SK-N-SH (cell line): ENCODE measurements at regions not wholly inside any gene's neighbourhood (a gene's known extent, or its start where the extent isn't known, plus 50 kb on each side); places are given as distances from the start of the nearest gene placed in this dataset.

Experiments used
- CTCF ChIA-PET: fragments of 300-600, 350-600 bp; formaldehyde crosslinking; extraction: SDS; loops from one replicate; lab custom pipeline; 2021; lab: Yijun Ruan, JAX
- POLR2A ChIA-PET: fragments of 350-600 bp; sonication (Branson Sonifier 250); formaldehyde crosslinking; extraction: SDS; loops from one replicate; lab custom pipeline; 2020; ENCODE audit warnings: antibody characterized with exemption, inconsistent platforms; lab: Yijun Ruan, JAX
- DNase-seq: peaks from one replicate; pipeline ENCODE4 v3.0.0; 2012
- H2AFZ ChIP-seq: fragments of 200-600 bp; sonication (generic); 2 replicates; pipeline ENCODE4 v1.8.1; 2016; ENCODE audit warnings: antibody characterized with exemption, mild to moderate bottlenecking, low read depth
- H3F3A ChIP-seq: fragments of 200-600 bp; sonication (generic); replicated peaks from 2 replicates; pipeline ENCODE3; 2016; ENCODE audit warnings: antibody characterized with exemption, mild to moderate bottlenecking; ENCODE audit not compliant: insufficient read depth
- H3K27ac ChIP-seq, 2 experiments: fragments of 200-500 bp in 1 of 2; fragments of 200-600 bp in 1 of 2; sonication (Bioruptor generic) in 1 of 2; sonication (generic), shearing (Covaris generic) in 1 of 2; 2 replicates each; pipeline versions ENCODE4 v1.5.1 to v1.6.1; 2014 to 2016; ENCODE audit warnings: low read depth in 2 of 2, inconsistent platforms in 1 of 2, low read length in 1 of 2, mild to moderate bottlenecking in 1 of 2, mixed read lengths in 1 of 2
- H3K27me3 ChIP-seq: fragments of 200-600 bp; sonication (generic), shearing (Covaris generic); 2 replicates; pipeline ENCODE4 v1.6.1; 2016; ENCODE audit warnings: mixed run types; ENCODE audit not compliant: insufficient read depth
- H3K36me3 ChIP-seq, 2 experiments: fragments of 200-500 bp in 1 of 2; fragments of 200-600 bp in 1 of 2; sonication (Bioruptor generic) in 1 of 2; sonication (generic) in 1 of 2; replicated peaks in 1 of 2; 2 replicates each; pipeline versions ENCODE3 to v1.5.1; 2014 to 2016; ENCODE audit warnings: low read length in 1 of 2, mild to moderate bottlenecking in 1 of 2; ENCODE audit not compliant: insufficient read depth in 2 of 2, control insufficient read depth in 1 of 2
- H3K4me1 ChIP-seq, 2 experiments: fragments of 200-500 bp in 1 of 2; fragments of 200-600 bp in 1 of 2; sonication (Bioruptor generic) in 1 of 2; sonication (generic), shearing (Covaris generic) in 1 of 2; 2 replicates each; pipeline versions ENCODE4 v1.5.1 to v1.6.1; 2014 to 2016; ENCODE audit warnings: low read depth in 1 of 2, low read length in 1 of 2, mixed run types in 1 of 2; ENCODE audit not compliant: insufficient read depth in 2 of 2, control insufficient read depth in 1 of 2
- H3K4me2 ChIP-seq: fragments of 200-600 bp; sonication (generic), shearing (Covaris generic); 2 replicates; pipeline ENCODE4 v1.6.1; 2017; ENCODE audit warnings: mixed run types
- H3K4me3 ChIP-seq, 2 experiments: fragments of 200-500 bp in 1 of 2; fragments of 200-600 bp in 1 of 2; sonication (Bioruptor generic) in 1 of 2; sonication (generic), shearing (Covaris generic) in 1 of 2; 2 replicates each; pipeline versions ENCODE4 v1.5.1 to v1.8.1; 2014 to 2016; ENCODE audit warnings: low read depth in 2 of 2, inconsistent platforms in 1 of 2, low read length in 1 of 2, mild to moderate bottlenecking in 1 of 2, mixed read lengths in 1 of 2, moderate library complexity in 1 of 2
- H3K79me2 ChIP-seq: fragments of 200-600 bp; sonication (generic); 2 replicates; pipeline ENCODE4 v1.8.1; 2017; ENCODE audit warnings: mild to moderate bottlenecking; ENCODE audit not compliant: insufficient read depth
- H3K9ac ChIP-seq: fragments of 200-600 bp; sonication (generic); 2 replicates; pipeline ENCODE4 v1.6.1; 2017; ENCODE audit warnings: mixed run types
- H3K9me2 ChIP-seq: fragments of 200-600 bp; sonication (generic); 2 replicates; pipeline ENCODE4 v1.6.1; 2017; ENCODE audit warnings: mixed run types
- H3K9me3 ChIP-seq: fragments of 200-600 bp; sonication (generic); 2 replicates; pipeline ENCODE4 v1.6.1; 2017; ENCODE audit warnings: mixed run types, mild to moderate bottlenecking, moderate library complexity
- H4K20me1 ChIP-seq: fragments of 200-600 bp; sonication (generic); 2 replicates; pipeline ENCODE4 v1.6.1; 2017; ENCODE audit warnings: mild to moderate bottlenecking, mixed run types; ENCODE audit not compliant: insufficient read depth
- EZH2phosphoT487 ChIP-seq: fragments of 200-600 bp; sonication (generic); IDR thresholded peaks from 2 replicates; pipeline ENCODE4 v1.6.1; 2017; ENCODE audit warnings: low read depth, mixed run types, mild to moderate bottlenecking, antibody characterized with exemption, moderate library complexity, borderline replicate concordance
- FOSL2 ChIP-seq: IDR thresholded peaks from 2 replicates; pipeline ENCODE4 v1.4.0; 2012; ENCODE audit warnings: low read depth, mild to moderate bottlenecking, moderate library complexity, borderline replicate concordance
- FOXM1 ChIP-seq: IDR thresholded peaks from 2 replicates; pipeline ENCODE4 v1.4.0; 2012; ENCODE audit warnings: low read depth, mild to moderate bottlenecking
- GATA2 ChIP-seq: sonication (generic); formaldehyde crosslinking; IDR thresholded peaks from 2 replicates; pipeline ENCODE4 v1.5.0; 2020; ENCODE audit warnings: mild to moderate bottlenecking, missing genetic modification reagents
- NRF1 ChIP-seq: IDR thresholded peaks from 2 replicates; pipeline ENCODE4 v1.6.1; 2012; ENCODE audit warnings: low read depth, mild to moderate bottlenecking, low read length
- RAD21 ChIP-seq: IDR thresholded peaks from 2 replicates; pipeline ENCODE4 v1.6.1; 2012; ENCODE audit warnings: mild to moderate bottlenecking, low read length
- RXRA ChIP-seq: IDR thresholded peaks from 2 replicates; pipeline ENCODE4 v1.4.0; 2012; ENCODE audit warnings: low read depth, mild to moderate bottlenecking, borderline replicate concordance
- SMC3 ChIP-seq: IDR thresholded peaks from 2 replicates; pipeline ENCODE4 v1.6.1; 2012; ENCODE audit warnings: low read depth, low read length, improper control_type of control experiment
- TCF12 ChIP-seq: IDR thresholded peaks from 2 replicates; pipeline ENCODE4 v1.4.0; 2012
- YY1 ChIP-seq: IDR thresholded peaks from 2 replicates; pipeline ENCODE4 v1.4.0; 2012; ENCODE audit warnings: low read depth, mild to moderate bottlenecking
- WGBS: methylation state at CpG from one replicate; pipeline ENCODE4 v1.1.6; 2017; ENCODE audit warnings: low lambda C conversion rate; 5-methylcytosine and 5-hydroxymethylcytosine counted together
- TF ChIP-seq, protein P1 (sequence below): fragments of 150-350 bp; IDR thresholded peaks from 2 replicates; pipeline ENCODE4 v1.6.1; 2017; ENCODE audit warnings: antibody characterized with exemption, low read length, low read depth, borderline replicate concordance
- TF ChIP-seq, protein P2 (sequence below): fragments of 200-600 bp; sonication (generic); IDR thresholded peaks from 2 replicates; pipeline ENCODE4 v1.6.1; 2017; ENCODE audit warnings: antibody characterized with exemption, mild to moderate bottlenecking, moderate library complexity
- TF ChIP-seq, protein P3 (sequence below): IDR thresholded peaks from 2 replicates; pipeline ENCODE4 v1.4.0; 2012; ENCODE audit warnings: low read depth, borderline replicate concordance
- TF ChIP-seq, protein P4 (sequence below): IDR thresholded peaks from 2 replicates; pipeline ENCODE4; 2012

DNA sequence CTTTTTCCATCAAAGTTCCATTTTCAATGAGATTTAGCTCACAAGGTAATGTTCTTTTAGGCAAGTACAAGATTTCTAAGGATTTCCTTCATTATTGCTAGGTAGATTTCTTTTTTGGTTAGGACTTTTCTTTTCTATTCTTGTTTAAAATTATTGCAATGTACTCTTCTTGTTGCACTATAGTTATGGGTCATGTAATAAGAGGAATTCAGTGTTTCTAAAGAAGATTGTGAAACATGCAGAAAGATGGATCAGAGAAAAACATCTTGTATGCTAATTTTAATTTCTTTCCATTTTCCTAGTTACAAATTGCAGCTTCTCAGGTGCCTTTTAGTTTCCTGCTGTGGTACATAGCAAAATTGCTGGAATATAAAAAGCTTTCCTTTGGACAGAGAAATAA, 56.1 kb downstream of the BTG1 start:
- H4K20me1 ChIP-seq = no peaks in the 10 kb centered on the region
- ChIA-PET POLR2A (no interaction called here), CTCF (interaction anchor here (1.6 kb wide), 1 partner anchor 54 kb away, joined by 4 read pairs; no protein-coding TSS in a partner anchor)
- H3K27me3 ChIP-seq = no peaks in the 10 kb centered on the region
- no peaks in the 10 kb centered on the region for H3K79me2 ChIP-seq
- H3K4me1 ChIP-seq = peaks cover 0 to 9% of the 10 kb centered on the region in 2 experiments; a peak in 1 of 4 replicates
- no peaks in the 10 kb centered on the region for H3K9me3 ChIP-seq
- peak overlapping the region; percentile 38; the same call in 1 of the 2 replicates for H2AFZ ChIP-seq
- no peak for DNase-seq
- no peak overlapping the region for H3K27ac ChIP-seq
- no peak overlapping the region for H3K4me3 ChIP-seq
- H3K4me2 ChIP-seq = no peak overlapping the region
- TF ChIP-seq TCF12 (no peak), SMC3 (no peak), GATA2 (no peak), FOXM1 (no peak), FOSL2 (no peak), RXRA (no peak), RAD21 (no peak)
- TF ChIP-seq, protein P1, sequence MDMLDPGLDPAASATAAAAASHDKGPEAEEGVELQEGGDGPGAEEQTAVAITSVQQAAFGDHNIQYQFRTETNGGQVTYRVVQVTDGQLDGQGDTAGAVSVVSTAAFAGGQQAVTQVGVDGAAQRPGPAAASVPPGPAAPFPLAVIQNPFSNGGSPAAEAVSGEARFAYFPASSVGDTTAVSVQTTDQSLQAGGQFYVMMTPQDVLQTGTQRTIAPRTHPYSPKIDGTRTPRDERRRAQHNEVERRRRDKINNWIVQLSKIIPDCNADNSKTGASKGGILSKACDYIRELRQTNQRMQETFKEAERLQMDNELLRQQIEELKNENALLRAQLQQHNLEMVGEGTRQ = no peak
- TF ChIP-seq, protein P2, sequence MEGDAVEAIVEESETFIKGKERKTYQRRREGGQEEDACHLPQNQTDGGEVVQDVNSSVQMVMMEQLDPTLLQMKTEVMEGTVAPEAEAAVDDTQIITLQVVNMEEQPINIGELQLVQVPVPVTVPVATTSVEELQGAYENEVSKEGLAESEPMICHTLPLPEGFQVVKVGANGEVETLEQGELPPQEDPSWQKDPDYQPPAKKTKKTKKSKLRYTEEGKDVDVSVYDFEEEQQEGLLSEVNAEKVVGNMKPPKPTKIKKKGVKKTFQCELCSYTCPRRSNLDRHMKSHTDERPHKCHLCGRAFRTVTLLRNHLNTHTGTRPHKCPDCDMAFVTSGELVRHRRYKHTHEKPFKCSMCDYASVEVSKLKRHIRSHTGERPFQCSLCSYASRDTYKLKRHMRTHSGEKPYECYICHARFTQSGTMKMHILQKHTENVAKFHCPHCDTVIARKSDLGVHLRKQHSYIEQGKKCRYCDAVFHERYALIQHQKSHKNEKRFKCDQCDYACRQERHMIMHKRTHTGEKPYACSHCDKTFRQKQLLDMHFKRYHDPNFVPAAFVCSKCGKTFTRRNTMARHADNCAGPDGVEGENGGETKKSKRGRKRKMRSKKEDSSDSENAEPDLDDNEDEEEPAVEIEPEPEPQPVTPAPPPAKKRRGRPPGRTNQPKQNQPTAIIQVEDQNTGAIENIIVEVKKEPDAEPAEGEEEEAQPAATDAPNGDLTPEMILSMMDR = no peak
- TF ChIP-seq, protein P3, sequence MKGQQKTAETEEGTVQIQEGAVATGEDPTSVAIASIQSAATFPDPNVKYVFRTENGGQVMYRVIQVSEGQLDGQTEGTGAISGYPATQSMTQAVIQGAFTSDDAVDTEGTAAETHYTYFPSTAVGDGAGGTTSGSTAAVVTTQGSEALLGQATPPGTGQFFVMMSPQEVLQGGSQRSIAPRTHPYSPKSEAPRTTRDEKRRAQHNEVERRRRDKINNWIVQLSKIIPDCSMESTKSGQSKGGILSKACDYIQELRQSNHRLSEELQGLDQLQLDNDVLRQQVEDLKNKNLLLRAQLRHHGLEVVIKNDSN = no peak
- TF ChIP-seq, protein P4, sequence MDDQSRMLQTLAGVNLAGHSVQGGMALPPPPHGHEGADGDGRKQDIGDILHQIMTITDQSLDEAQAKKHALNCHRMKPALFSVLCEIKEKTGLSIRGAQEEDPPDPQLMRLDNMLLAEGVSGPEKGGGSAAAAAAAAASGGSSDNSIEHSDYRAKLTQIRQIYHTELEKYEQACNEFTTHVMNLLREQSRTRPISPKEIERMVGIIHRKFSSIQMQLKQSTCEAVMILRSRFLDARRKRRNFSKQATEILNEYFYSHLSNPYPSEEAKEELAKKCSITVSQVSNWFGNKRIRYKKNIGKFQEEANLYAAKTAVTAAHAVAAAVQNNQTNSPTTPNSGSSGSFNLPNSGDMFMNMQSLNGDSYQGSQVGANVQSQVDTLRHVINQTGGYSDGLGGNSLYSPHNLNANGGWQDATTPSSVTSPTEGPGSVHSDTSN = no peak
- H3K9ac ChIP-seq = no peak overlapping the region
- peaks cover 3% of the 10 kb centered on the region for H3F3A ChIP-seq
- no peaks in the 10 kb centered on the region for H3K9me2 ChIP-seq
- H3K36me3 ChIP-seq = no peaks in the 10 kb centered on the region

DNA sequence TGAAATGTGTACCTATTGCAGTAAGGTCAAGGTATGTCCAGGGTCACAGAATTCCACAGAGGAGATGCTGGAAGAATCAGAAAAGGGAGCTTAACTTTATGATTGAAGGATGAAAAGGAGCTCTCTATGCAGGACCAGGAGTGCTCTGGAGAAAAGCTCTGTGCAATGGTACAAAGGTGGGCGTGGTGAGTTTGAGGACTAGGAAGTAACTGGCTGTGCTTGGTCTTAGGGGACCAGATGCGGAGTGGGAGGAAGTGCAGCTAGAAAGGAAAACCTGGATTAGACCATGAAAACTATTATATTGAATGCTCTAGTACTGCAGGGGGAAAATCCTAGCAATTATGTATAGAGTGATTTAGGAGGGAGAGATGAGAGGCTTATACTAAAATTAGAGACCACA, 56.8 kb downstream of the BTG1 start:
- Histone ChIP-seq H3K27me3 (no peaks in the 10 kb centered on the region), H3K79me2 (no peaks in the 10 kb centered on the region), H3K9me3 (no peaks in the 10 kb centered on the region), H3K9ac (no peak overlapping the region), H2AFZ (no peak overlapping the region; the same call in 1 of the 2 replicates), H3K27ac (no peak overlapping the region), H3K4me1 (0 out of 4 replicates have a peak, but pooled peaks cover 0 to 9% of the 10 kb centered on the region in 2 experiments), H4K20me1 (no peaks in the 10 kb centered on the region), H3K4me3 (no peak overlapping the region), H3K9me2 (no peaks in the 10 kb centered on the region), H3K4me2 (no peak overlapping the region), H3K36me3 (no peaks in the 10 kb centered on the region), H3F3A (no peaks in the 10 kb centered on the region)
- 100% methylated on average over 2 of the region's 2 CpGs for WGBS
- DNase-seq = no peak
- ChIA-PET CTCF (interaction anchor here (1.6 kb wide), 1 partner anchor 55 kb away, joined by 4 read pairs; no protein-coding TSS in a partner anchor), POLR2A (interaction anchor here (1.6 kb wide), 1 partner anchor 58 kb away, joined by 3 read pairs; no protein-coding TSS in a partner anchor)
- TF ChIP-seq EZH2phosphoT487 (no peak), SMC3 (no peak), NRF1 (no peak), YY1 (no peak), RAD21 (no peak), FOXM1 (no peak)
